Activated CD4-positive, CD25-positive, alpha-beta regulatory T cell (primary cell): ENCODE measurements at regions not wholly inside any gene's neighbourhood (a gene's known extent, or its start where the extent isn't known, plus 50 kb on each side); places are given as distances from the start of the nearest gene placed in this dataset.

Experiments used
- DNase-seq, 4 experiments: peaks; one replicate each; lab custom pipeline; 2025; lab: John Stamatoyannopoulos, UW

DNA sequence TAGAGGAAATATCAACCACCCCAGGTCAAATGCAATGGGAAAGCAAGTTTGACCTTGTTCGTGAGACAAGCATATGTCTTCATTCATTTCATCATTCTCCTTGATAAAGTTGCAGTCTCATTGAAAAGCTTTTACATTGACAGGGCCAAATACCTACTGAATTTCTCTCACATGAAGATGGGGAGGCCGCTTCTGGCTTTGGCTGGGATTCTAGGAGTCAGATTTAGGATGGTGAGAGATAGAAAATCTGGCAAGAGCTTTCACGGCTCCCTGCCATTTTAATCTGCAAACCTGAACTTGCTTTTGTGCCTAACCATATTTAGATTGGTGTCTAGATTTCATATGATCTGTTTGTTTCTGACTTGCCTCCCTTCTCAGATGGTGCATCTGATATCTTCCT is 88.0 kb downstream of the TMEM100 start:
- DNase-seq = no peak

DNA sequence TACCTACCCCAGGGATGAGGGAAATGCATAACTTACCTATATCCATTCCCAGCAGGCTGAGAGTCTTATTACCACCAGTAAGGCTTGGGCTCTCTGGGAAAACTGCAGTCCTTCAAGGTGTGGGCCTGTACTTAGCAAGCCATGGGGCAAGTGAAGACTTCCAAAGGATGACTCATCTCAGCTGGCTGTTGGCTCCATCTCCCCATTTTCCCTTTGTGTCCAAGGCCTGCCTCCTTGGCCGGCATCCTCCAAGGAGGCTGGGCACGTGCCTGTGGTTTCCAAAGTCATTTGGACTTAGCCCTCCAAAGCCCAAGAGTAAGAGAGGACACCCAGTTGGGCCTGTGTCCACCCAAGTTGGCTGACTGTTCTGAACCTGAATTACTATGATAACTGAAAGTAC is 89.8 kb downstream of the TMEM100 start:
- no peak for DNase-seq

DNA sequence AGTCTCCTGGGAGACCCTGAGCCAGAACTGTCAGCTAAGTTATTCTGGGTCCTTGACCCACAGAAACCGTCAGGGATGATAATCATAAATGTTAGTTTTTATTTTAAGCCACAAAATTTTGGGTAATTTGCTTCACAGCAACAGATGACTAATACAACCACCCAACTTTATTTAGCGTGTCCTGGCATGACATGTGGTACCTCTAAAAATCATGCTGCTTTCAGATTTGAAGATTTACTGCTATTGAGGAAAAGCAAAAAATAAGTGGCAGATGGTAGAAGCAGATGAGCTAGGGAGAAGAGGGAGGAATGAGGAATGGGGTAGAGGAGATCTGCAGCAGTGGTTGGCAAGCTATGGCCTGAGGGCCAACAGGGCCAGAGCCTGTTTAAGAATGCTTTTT is 90.4 kb downstream of the TMEM100 start:
- no peak for DNase-seq

DNA sequence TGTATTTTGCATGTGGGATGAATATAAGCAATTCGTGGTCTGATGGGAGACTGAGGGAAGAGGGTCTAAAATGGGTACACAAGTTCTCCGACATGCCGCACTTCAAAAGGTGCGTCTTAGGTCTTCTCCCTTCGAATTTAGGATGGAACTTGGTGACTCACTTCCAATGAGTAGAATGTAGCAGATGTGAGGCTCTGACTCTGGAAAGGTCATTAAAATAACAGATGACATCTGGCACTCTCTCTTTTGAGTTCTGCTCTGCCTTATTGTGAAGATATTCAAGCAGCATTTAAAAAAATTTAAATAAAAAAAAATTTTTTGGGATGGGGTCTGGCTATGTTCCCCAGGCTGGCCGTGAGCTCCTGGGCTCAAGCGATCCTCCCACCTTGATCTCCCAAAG is 92.7 kb downstream of the TMEM100 start:
- DNase-seq = no peak

DNA sequence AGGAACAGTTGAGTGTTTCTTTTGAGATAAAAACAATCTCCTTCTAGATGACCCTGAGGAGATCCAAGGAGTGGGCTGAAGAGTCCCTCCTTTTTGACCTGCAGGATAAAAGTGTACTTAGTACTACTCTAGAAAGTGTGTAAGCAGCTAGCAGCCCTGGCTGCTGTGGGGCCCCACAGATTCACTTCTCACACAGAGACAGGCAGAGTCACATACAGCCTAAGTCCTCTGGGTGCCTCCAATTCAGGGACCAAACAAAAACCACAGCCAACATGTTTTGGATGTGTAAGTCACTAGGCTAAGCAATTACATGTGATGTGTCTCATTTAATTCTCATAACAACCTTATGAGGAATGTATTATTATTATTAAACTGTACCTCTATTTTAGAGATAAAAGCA is 97.1 kb downstream of the TMEM100 start:
- no peak for DNase-seq

DNA sequence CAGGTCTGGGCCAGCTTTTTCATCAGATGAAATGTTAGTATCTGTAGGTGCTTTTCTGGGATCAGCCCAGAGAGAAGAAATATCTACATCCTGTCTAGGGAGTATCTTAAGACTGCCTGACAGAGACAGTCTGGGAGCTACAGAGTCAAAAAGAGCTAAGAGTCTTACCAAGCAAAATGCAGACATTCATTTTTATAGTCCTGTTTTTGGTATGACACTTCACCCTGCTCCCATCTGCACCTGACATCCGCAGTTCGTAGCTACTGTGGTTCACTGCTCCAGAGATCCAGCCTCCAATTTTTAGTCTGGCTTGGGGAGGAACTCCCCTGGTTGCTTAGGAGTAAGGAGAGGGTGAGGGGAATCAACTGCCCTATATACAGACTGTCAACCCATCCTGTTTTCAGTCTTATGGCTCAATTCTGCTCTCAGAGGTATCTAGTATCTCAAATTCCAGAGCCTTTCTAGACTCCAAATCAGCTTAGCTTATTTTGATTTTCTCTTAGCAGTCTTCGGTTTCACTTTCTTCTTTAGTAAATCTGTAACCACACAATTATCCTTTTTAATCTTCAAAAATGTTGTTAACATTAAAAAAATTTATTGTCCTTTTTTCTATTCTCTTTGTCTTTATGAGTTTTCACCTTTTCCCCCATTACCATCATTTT is 97.8 kb downstream of the TMEM100 start:
- DNase-seq = no peak

DNA sequence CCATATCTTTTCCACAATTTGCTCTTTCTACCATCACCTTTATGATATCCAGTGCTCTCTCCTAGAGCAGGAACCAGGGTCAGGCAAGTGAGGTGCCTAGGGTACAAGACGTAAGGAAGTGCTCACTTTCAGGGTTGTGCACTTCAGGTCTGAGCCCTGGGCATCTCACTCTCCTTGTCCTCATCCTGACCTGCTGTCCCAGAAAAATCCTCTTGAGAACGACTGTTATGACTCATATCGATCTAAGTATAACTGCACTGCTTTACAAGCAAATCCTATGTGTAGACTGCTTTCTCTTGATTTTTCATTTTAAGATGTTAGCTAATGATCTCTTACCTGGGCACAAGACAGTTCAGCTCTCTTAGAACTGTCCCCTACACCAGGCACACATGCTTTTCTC is 100.1 kb downstream of the TMEM100 start:
- no peak for DNase-seq

DNA sequence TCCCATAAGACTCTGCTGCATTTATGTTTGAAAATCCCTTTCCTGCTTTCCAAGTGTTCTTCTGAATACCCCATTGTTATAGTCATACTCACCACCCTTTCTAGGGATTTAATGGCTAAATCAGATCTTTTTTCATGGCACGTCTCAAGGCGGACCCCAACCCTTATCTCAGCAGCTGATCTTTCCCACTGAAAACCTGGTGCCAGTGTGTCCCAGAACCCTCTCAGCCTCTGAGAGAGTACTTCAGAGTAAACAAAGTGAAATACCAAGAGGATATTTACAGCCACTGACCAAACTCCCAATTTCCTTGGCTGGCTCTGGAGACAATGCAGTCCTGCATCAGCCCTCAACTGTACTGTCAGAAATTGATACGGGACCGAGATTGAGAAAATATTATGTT is 101.7 kb downstream of the TMEM100 start:
- DNase-seq = no peak

DNA sequence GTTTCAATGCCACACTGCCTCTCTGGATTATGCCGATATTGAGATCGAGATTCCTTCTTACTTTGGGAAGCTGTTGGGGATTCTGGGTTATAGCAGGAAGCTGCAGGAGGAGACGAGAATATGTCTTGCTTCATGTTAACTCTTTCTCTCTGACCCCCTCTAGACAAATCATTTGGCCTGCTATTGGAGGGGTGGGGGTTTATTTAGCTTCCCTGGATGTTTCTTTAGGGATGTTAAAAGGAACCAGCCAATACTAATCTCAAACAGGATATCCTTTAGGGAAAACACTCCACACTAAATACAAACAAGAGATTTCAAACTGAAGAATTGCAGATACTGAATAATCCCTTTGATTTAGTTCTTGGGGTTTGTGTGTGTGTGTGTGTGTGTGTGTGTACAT is 102.6 kb downstream of the TMEM100 start:
- DNase-seq = no peak

DNA sequence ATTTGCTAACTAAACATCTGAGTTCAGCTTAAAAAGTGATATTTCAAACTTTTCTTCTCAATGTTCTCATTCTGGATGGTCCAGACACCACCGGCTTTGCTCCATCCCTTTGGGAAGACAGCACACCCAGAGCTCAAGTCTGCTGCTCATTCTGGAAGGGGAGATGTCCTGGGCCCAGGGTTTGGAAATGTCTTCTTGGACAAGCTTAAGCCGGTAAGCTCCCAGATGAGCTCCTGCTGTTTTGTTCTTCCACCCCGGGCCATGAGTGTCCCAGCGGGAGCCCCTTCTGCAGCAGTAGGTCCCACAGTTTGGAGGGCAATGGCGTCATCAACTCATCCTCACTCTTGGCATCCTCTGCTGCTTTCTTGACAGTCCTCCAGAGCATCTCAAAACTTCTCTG is 105.2 kb downstream of the TMEM100 start:
- no peak for DNase-seq

DNA sequence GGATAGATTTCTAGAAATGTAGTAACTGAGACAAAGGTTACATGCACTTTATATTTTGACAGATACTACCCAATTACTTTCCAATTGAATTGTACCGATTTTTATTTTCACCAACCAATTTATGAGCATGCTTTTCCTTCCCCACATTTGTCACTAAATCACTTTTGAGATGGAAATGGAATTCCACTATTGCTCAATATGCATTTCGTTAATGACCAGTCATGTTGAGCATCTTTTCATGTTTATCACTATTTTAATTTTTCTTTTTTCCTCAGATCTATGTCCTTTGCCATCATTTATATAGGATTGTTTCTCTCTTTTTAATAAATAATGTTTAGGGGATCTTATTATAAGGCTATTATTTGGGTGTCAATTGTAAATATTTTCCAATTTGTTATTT is 102.8 kb upstream of the SMIM36 start:
- no peak for DNase-seq

DNA sequence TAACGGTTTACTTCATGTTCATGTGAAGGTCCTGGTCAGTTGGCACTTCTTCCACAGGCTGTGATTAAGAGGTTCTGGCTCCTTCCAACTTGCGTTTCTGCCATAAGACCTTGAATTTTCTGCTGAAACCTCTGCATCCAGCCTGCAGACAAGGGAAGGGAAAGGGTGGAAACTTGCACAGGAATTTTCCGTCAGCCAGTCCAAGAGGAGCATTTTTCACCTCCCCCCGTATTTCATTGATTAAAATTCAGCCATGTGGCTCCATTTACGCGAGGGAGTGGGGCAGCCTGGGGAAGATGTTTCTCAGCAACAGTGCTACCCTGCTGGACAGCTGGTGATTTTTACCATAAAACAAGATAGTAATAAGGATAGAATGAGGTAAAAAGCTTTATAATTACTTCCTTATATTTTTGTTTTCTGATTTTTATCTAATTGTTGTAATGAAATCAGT is 101.5 kb upstream of the SMIM36 start:
- DNase-seq = no peak

DNA sequence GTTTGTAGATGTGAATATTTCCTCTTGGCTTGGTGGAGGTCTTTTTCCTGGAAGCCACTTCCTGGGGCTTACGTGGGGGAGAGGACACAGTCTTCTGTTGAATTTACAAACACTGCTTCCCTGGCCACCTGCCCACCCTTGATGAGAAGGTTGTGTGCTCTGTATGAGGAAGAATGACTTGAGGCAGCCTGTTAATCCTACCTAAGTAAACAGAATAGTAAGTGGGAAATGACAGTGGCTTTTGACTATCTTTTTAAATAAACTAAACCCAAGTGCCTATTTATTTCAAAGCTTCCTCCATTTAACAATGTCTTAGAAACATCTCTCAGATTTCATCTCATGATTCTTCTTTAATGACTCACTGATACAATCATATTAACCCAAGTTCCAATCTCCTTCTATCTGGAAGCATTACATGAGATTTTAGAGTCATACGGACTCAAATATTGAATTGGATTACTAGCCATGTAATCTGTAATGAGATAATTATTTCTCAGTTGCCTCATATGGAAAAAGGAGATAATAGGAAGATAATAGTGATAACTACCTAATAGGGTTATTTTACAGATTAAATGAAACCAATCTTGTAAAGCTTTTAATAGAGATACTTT is 96.6 kb upstream of the SMIM36 start:
- DNase-seq = no peak

DNA sequence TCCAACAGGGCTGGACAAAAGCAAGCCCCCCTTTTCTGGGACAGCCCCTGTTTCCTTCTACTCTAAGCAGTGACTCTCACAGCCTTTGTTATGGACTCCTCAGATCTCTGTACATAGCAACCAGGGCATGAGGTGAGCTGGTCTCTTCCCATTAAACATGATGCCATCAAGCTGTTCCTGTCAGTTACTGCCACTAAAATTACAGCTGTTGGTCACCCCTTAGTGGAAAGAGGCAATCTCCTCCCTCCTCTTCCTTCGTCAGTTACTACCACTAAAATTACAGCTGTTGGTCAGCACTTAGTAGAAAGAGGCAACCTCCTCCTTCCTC is 95.2 kb upstream of the SMIM36 start:
- DNase-seq = no peak

DNA sequence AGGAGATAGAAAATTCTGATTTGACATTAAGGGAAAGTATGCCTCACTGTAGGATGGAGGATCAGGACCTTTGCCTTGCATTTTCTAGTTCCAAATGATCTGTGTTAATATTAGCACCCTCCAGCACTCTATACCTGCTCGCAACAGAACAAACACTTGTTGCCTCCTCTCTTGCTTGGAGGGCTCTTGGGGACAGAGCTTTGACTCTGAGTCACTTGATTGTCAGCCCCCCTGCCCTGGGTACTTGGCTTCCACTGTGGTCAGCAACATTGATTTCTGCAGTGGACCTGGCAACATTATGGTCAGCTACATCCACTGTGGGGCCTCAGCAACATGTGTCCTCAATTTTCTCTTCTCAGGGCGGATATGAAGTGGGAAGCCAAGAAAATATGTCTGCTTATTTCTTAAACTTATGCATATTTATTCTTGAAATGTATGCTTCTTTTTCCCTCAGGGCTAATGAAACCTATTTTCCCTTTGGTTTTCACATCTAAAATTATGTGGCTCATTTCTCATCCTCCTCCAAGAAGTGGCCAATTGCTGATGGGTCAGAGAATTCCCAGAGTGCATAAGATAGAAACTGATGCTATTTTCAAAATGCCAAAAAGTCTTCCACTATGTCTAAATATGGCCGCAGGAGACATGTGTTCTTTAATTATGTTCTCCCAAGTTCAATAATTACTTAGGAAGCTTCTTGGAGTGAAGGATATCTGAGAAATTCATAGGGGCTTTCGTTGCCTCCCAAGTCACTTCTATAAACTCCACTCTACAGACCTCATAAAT is 94.6 kb upstream of the SMIM36 start:
- DNase-seq = no peak

DNA sequence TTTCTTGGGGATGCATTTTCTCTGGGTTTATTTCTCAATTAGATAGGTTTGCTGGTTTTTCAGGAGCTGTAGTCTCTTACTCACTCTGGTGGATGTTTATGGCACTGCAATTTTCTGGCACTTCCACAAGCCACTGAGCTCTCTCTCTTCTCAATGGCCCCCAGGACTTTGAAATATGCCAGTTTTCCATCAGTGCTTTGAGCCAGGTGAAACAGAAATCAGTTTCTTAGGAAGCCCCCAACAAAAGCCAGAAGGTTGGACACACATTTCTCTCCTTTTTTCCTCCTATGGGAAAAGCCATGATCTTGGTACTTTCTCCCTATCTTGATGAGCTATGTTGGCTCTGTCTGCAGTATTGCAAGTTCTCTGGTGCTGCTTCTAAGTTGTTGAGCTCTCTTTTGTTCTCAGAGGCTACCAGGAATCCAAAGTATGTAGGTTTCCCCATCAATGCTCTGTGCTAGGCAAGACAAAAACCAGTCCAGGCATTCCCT is 90.7 kb upstream of the SMIM36 start:
- no peak for DNase-seq

DNA sequence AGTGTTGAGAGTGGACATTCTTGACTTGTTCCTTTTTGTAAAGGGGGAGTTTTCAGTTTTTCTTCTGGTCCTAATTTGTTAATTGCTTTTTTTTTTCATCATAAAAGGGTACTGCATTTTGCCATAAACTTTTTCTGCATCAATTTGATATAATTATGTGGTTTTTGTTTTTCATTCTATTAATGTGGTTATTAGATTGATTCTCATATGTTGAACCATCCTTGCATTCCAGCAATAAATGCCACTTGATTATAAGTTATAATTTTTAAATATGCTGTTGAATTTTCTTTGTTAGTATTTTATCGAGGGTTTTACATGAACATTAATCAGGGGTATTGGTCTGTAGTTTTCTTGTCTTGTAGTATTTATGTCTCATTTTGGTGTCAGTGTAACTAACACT is 87.2 kb upstream of the SMIM36 start:
- DNase-seq = no peak

DNA sequence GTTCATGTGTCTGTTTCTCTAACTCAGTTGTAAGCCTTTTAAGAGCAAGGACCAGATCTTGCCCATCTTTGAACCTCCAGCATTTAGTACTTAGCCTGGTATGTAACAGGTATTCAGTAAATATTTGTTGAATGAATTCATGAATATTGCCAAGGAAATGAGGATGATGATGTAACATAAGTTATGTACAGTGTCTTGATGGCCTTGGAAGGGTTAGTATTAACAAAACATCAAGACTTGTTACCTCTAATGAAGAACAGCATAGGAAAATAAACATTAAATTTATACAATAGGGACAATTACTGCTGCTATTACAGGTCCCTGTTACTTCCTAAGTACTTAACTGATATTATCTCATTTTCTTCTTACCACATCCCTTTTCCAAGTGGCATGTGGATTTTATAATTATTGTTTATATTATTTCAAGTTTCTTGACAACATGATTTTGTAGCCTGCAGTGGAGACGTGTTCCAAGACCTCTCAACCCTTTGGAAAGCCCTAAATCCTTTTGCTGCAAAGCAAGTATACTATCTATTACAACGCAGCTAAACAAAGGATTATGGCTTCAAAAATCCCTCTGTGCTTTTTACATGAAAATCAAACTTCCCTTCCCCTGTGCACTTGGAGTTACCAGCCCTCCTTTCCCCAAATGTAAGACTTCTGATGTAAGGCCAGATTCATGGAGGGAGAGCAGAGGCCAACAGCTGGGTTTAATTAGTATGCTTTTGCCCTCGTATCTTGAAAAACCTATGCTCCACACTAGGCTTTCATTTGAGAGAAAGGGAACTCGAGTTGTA is 77.4 kb upstream of the SMIM36 start:
- DNase-seq = no peak

DNA sequence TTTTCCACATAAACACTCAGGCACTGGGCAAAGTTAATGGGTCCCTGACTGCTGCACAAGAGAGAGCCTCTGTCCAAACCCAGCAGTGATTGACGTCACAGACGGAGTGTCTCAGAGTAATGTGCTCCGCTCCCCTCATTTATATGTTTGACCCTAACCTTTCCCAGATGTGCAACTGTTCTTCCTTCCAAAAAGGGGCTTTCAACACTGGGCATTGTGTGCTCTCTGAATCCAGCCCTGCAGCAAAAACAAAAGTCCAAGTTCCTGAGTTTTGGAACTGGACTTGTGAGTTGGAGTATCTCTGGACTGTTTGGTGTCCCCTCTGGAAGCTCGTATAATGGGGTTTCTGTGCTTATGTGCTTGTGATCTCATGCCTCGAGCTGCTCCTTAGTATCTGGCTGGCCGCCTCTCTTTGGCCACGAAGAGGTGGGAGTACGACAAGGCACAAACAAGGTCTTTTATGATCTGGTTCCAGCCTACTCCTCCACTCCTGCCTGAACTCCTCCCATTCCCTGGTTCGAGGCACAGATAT is 76.4 kb upstream of the SMIM36 start:
- DNase-seq = no peak

DNA sequence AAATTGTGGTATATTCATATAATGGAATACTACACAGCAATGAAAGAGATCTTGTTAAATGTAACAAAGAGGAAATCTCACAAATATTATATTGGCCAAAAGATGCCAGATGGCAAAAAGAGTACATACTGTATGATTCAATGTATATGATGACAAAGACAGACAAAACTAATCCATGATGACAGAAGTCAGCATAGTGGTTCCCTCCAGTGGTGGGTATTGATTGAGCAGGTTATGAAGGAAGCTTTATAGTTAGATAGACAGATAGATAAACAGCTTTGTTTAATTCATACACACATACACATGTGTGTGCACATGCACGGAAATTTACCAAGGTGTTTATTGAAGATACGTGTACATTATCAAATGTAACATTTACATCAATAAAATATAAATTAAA is 74.4 kb upstream of the SMIM36 start:
- no peak for DNase-seq

DNA sequence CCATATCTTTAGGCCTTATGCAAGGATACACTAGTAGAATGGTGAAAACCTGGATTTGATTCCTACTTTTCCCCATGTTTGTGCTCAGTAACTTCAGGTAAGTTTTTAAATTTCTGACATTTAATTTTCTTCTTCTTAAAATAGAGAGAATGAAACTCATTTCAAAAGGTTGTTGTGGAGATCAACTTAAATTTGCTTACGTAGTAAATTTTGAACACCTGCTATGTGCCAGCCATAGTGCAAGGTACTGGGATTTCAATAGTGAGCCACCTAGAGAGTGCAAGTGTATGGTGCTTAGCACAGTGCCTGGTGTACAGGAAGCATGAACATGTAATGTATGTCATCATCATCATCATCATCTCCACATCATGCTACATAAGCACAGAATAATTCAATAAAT is 73.6 kb upstream of the SMIM36 start:
- DNase-seq = no peak

DNA sequence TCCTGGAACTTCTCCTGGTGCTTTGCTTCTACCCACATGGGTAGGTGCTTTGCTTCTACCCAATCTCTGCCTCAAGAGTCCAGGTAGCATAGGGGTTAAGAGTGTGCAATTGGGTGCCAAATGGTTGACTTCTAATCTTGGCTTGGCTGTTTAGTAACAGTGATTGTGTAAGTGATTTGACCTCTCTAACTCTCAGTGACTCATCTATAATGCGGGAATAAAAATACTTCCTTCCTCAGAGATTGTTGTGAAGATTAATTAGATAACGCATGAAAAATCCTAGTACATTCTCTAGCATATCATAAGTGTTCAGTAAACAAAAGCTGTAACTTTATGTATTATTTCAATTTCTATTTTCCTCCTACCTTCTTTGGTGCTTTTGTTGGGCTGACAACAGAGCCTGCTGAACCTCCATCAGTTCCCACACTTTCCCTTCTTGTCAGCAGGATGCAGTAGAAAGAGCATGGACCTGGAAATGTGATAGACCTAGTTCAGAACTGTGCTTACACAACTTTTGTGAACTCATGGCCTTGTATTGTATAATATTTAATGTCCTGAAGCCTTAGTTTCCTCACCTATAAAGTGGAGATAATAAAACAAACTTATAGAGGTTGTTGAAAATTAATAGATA is 72.9 kb upstream of the SMIM36 start:
- DNase-seq = no peak
